ENCODE measurements at regions not wholly inside any gene's neighbourhood (a gene's known extent, or its start where the extent isn't known, plus 50 kb on each side); places are given as distances from the start of the nearest gene placed in this dataset.

- Histone ChIP-seq H3K9me1 (replicated peaks; ENCODE audit: control insufficient read depth, extremely low read depth, insufficient read depth, low read length) (no peaks in the 10 kb centered on the region), H2AFZ (ENCODE audit: low read depth, low read length) (no peak overlapping the region), H3K4me3 (replicated peaks in 1 of 3; ENCODE audit: insufficient read depth in 1 of 3, low read depth in 1 of 3, low read length in 3 of 3) (no peak overlapping the region), H3K27ac (ENCODE audit: insufficient read depth, low read depth, low read length) (no peak overlapping the region), H3K4me1 (ENCODE audit: control insufficient read depth, extremely low read depth, insufficient read depth, low read length) (no peaks in the 10 kb centered on the region), H3K36me3 (ENCODE audit: control insufficient read depth in 2 of 2, extremely low read depth in 1 of 2, insufficient read depth in 2 of 2, low read length in 2 of 2) (no peaks in the 10 kb centered on the region), H3K9ac (replicated peaks; ENCODE audit: extremely low read depth, insufficient read depth, low read length) (no peak overlapping the region), H3K79me2 (ENCODE audit: control insufficient read depth, insufficient read depth, low read length) (no peaks in the 10 kb centered on the region), H3K9me3 (replicated peaks; ENCODE audit: control insufficient read depth, insufficient read depth, low read length) (no peaks in the 10 kb centered on the region), H3K27me3 (ENCODE audit: control insufficient read depth in 2 of 2, insufficient read depth in 2 of 2, low read length in 2 of 2) (no peaks in the 10 kb centered on the region), H4K20me1 (replicated peaks; ENCODE audit: control insufficient read depth, extremely low read depth, insufficient read depth, low read length) (no peaks in the 10 kb centered on the region), H3K4me2 (ENCODE audit: insufficient read depth, low read length) (no peak overlapping the region)
- TF ChIP-seq EZH2 (IDR thresholded peaks at IDR 0.05; ENCODE audit: borderline replicate concordance, low read depth, low read length, severe bottlenecking): no peak
- TF ChIP-seq FOS (IDR thresholded peaks at IDR 0.05; ENCODE audit: borderline replicate concordance, insufficient read depth, low read length): no peak
- TF ChIP-seq POLR2AphosphoS5 (IDR thresholded peaks at IDR 0.05; ENCODE audit: insufficient read depth, low read depth, low read length): no peak
- TF ChIP-seq, protein P1, sequence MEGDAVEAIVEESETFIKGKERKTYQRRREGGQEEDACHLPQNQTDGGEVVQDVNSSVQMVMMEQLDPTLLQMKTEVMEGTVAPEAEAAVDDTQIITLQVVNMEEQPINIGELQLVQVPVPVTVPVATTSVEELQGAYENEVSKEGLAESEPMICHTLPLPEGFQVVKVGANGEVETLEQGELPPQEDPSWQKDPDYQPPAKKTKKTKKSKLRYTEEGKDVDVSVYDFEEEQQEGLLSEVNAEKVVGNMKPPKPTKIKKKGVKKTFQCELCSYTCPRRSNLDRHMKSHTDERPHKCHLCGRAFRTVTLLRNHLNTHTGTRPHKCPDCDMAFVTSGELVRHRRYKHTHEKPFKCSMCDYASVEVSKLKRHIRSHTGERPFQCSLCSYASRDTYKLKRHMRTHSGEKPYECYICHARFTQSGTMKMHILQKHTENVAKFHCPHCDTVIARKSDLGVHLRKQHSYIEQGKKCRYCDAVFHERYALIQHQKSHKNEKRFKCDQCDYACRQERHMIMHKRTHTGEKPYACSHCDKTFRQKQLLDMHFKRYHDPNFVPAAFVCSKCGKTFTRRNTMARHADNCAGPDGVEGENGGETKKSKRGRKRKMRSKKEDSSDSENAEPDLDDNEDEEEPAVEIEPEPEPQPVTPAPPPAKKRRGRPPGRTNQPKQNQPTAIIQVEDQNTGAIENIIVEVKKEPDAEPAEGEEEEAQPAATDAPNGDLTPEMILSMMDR (IDR thresholded peaks at IDR 0.05; ENCODE audit: extremely low read depth in 1 of 2, insufficient read depth in 1 of 2, low read depth in 1 of 2, low read length in 2 of 2): no peak
- TF ChIP-seq MYC (IDR thresholded peaks at IDR 0.05; ENCODE audit: low read depth, low read length): no peak
- no peak for TF ChIP-seq POLR2A (IDR thresholded peaks at IDR 0.05; ENCODE audit: low read depth, low read length)
- no peak for TF ChIP-seq GATA2 (IDR thresholded peaks at IDR 0.05; ENCODE audit: insufficient read depth, insufficient read length, low read depth, low read length)
- TF ChIP-seq JUN (IDR thresholded peaks at IDR 0.05; ENCODE audit: borderline replicate concordance, insufficient read depth, insufficient read length, low read depth): no peak
- no peak for TF ChIP-seq MAX (IDR thresholded peaks at IDR 0.05; ENCODE audit: insufficient read depth, insufficient read length)
- intact Hi-C loops (cut with micrococcal nuclease) (no loop called here), dilution Hi-C loops (cut with MboI; ENCODE audit: extremely low pct_ligation_motif_present, low sequenced_read_pairs) (no loop called here)
- FAIRE-seq: no peak
- no peak for DNase-seq (ENCODE audit: low read depth, low spot score)
- POLR2A ChIA-PET: interaction anchor here (0.6 kb wide), 1 partner anchor 54 kb away, joined by 13 read pairs; no protein-coding TSS in a partner anchor
- no TSS peak for BruUV-seq (replicated peaks)
- CTCF ChIA-PET: interaction anchor here (1.8 kb wide), 1 partner anchor 139 kb away, joined by 4 read pairs; no protein-coding TSS in a partner anchor
Observed at GRCh38 chr7:22921386-22922086, 92.4 kb downstream of the HYCC1 start.
